WI38 (cell line): ENCODE measurements at regions not wholly inside any gene's neighbourhood (a gene's known extent, or its start where the extent isn't known, plus 50 kb on each side); places are given as distances from the start of the nearest gene placed in this dataset.

Source experiments
- H3K4me3 ChIP-seq: 2 replicates; pipeline ENCODE4 v1.5.1; 2011; ENCODE audit warnings: low read depth, mild to moderate bottlenecking, control low read depth, low read length
- CTCF ChIP-seq: IDR thresholded peaks from 2 replicates; pipeline ENCODE4 v1.5.1; 2012; ENCODE audit warnings: low read depth, mild to moderate bottlenecking, control low read depth, low read length

GRCh38 chr11:104609311-104610085 lies 288.8 kb downstream of the CASP12 start:
- H3K4me3 ChIP-seq = no peak overlapping the region
- TF ChIP-seq CTCF = peak; percentile 75

GRCh38 chr11:104602643-104603042 lies 295.6 kb downstream of the CASP12 start:
- H3K4me3 ChIP-seq = no peak overlapping the region
- no peak for TF ChIP-seq CTCF

- no peak for TF ChIP-seq CTCF
- H3K4me3 ChIP-seq = no peak overlapping the region
These were observed 303.9 kb downstream of the CASP12 start for GRCh38 chr11:104594228-104594958.

GRCh38 chr11:104588970-104589369 lies 309.3 kb downstream of the CASP12 start:
- H3K4me3 ChIP-seq = no peak overlapping the region
- no peak for TF ChIP-seq CTCF

GRCh38 chr11:104588446-104588845 lies 309.8 kb downstream of the CASP12 start:
- H3K4me3 ChIP-seq = no peak overlapping the region
- no peak for TF ChIP-seq CTCF

- TF ChIP-seq CTCF = no peak
- H3K4me3 ChIP-seq = no peak overlapping the region
These were observed 313.4 kb downstream of the CASP12 start for GRCh38 chr11:104584823-104585222.

- no peak overlapping the region for H3K4me3 ChIP-seq
- no peak for TF ChIP-seq CTCF
These were observed 314.4 kb downstream of the CASP12 start for GRCh38 chr11:104583857-104584256.
